HEK293 (cell line): ENCODE measurements at regions not wholly inside any gene's neighbourhood (a gene's known extent, or its start where the extent isn't known, plus 50 kb on each side); places are given as distances from the start of the nearest gene placed in this dataset.

ENCODE experiments used
- CTCF ChIA-PET: fragments of 350-600 bp; formaldehyde crosslinking; extraction: SDS; loops from one replicate; lab custom pipeline; 2021; ENCODE audit warnings: antibody characterized with exemption; lab: Yijun Ruan, JAX
- POLR2A ChIA-PET: fragments of 300-600 bp; formaldehyde crosslinking; extraction: SDS; loops from one replicate; lab custom pipeline; 2020; ENCODE audit warnings: antibody characterized with exemption, inconsistent platforms; lab: Yijun Ruan, JAX
- H3K27ac ChIP-seq: fragments of 200-500 bp; sonication (Bioruptor generic); 2 replicates; pipeline ENCODE4 v1.5.1; 2014; ENCODE audit warnings: low read depth, low read length, control low read depth, inconsistent platforms; ENCODE audit errors: extremely low read depth
- H3K36me3 ChIP-seq, 2 experiments: fragments of 200-500 bp in 1 of 2; sonication (Bioruptor generic) in 1 of 2; 1 replicate in 1 of 2; 2 replicates in 1 of 2; pipeline ENCODE4 v1.5.1; 2014 to 2017; ENCODE audit warnings: inconsistent platforms in 2 of 2, low read length in 2 of 2; ENCODE audit not compliant: control insufficient read depth in 2 of 2, insufficient read depth in 1 of 2
- H3K4me1 ChIP-seq: fragments of 200-500 bp; sonication (Bioruptor generic); 2 replicates; pipeline ENCODE4 v1.5.1; 2014; ENCODE audit warnings: mild to moderate bottlenecking, low read length, inconsistent platforms; ENCODE audit not compliant: control insufficient read depth, insufficient read depth
- H3K4me3 ChIP-seq: 2 replicates; pipeline ENCODE4 v1.5.1; 2011; ENCODE audit warnings: low read depth, mild to moderate bottlenecking, control low read depth, low read length, moderate library complexity
- H3K9me3 ChIP-seq: fragments of 200-500 bp; sonication (Bioruptor generic); 2 replicates; pipeline ENCODE4 v1.5.1; 2014; ENCODE audit warnings: low read depth, low read length, inconsistent platforms; ENCODE audit not compliant: control insufficient read depth, insufficient read depth
- GLI4 ChIP-seq: fragments of 450-650 bp; formaldehyde crosslinking; IDR thresholded peaks from 2 replicates; pipeline ENCODE4 v1.5.1; 2016; ENCODE audit warnings: missing biosample characterization, missing genetic modification characterization
- GLIS1 ChIP-seq: fragments of 450-650 bp; formaldehyde crosslinking; IDR thresholded peaks from 2 replicates; pipeline ENCODE4 v1.5.1; 2016; ENCODE audit warnings: missing biosample characterization, missing genetic modification characterization
- MZF1 ChIP-seq: fragments of 450-650 bp; formaldehyde crosslinking; IDR thresholded peaks from 2 replicates; pipeline ENCODE4 v1.5.1; 2017; ENCODE audit warnings: missing biosample characterization, missing genetic modification characterization, borderline replicate concordance
- OSR2 ChIP-seq: fragments of 450-650 bp; formaldehyde crosslinking; IDR thresholded peaks from 2 replicates; pipeline ENCODE4 v1.5.1; 2016; ENCODE audit warnings: missing biosample characterization, missing genetic modification characterization
- REPIN1 ChIP-seq: fragments of 450-650 bp; formaldehyde crosslinking; IDR thresholded peaks from 2 replicates; pipeline ENCODE4 v1.5.1; 2017; ENCODE audit warnings: missing biosample characterization, missing genetic modification characterization, low read depth
- SETDB1 ChIP-seq: IDR thresholded peaks from one replicate; pipeline ENCODE4 v1.6.1; 2017; ENCODE audit warnings: mild to moderate bottlenecking, low read length, moderate library complexity, mixed read lengths; ENCODE audit not compliant: insufficient read length
- SP2 ChIP-seq: fragments of 450-650 bp; formaldehyde crosslinking; IDR thresholded peaks from 2 replicates; pipeline ENCODE4 v1.5.1; 2016; ENCODE audit warnings: missing biosample characterization, missing genetic modification characterization
- SP7 ChIP-seq: fragments of 450-650 bp; formaldehyde crosslinking; IDR thresholded peaks from 2 replicates; pipeline ENCODE4 v1.5.1; 2016; ENCODE audit warnings: missing biosample characterization, missing genetic modification characterization
- ZBTB21 ChIP-seq: fragments of 450-650 bp; formaldehyde crosslinking; IDR thresholded peaks from 2 replicates; pipeline ENCODE4 v1.5.1; 2017; ENCODE audit warnings: missing biosample characterization, missing genetic modification characterization
- ZBTB48 ChIP-seq: fragments of 450-650 bp; formaldehyde crosslinking; IDR thresholded peaks from 2 replicates; pipeline ENCODE4 v1.5.1; 2016; ENCODE audit warnings: missing biosample characterization, missing genetic modification characterization
- ZBTB8A ChIP-seq: fragments of 450-650 bp; formaldehyde crosslinking; IDR thresholded peaks from 2 replicates; pipeline ENCODE4 v1.5.1; 2016; ENCODE audit warnings: missing biosample characterization, missing genetic modification characterization
- ZFHX2 ChIP-seq: fragments of 450-650 bp; formaldehyde crosslinking; conservative IDR thresholded peaks from 2 replicates; pipeline ENCODE4 v1.5.1; 2016; ENCODE audit warnings: missing biosample characterization, missing genetic modification characterization
- ZFP69B ChIP-seq: fragments of 450-650 bp; formaldehyde crosslinking; IDR thresholded peaks from 2 replicates; pipeline ENCODE4 v1.5.1; 2016; ENCODE audit warnings: missing biosample characterization, missing genetic modification characterization
- ZNF146 ChIP-seq: fragments of 450-650 bp; formaldehyde crosslinking; IDR thresholded peaks from 2 replicates; pipeline ENCODE4 v1.5.1; 2016; ENCODE audit warnings: missing biosample characterization, missing genetic modification characterization
- ZNF155 ChIP-seq: fragments of 450-650 bp; formaldehyde crosslinking; IDR thresholded peaks from 2 replicates; pipeline ENCODE4 v1.5.1; 2016; ENCODE audit warnings: missing biosample characterization, missing genetic modification characterization
- ZNF223 ChIP-seq: fragments of 450-650 bp; formaldehyde crosslinking; IDR thresholded peaks from 2 replicates; pipeline ENCODE4 v1.5.1; 2016; ENCODE audit warnings: missing biosample characterization, missing genetic modification characterization
- ZNF341 ChIP-seq: fragments of 450-650 bp; formaldehyde crosslinking; IDR thresholded peaks from 2 replicates; pipeline ENCODE4; 2016; ENCODE audit warnings: low read depth, missing biosample characterization, missing genetic modification characterization
- ZNF416 ChIP-seq: fragments of 450-650 bp; formaldehyde crosslinking; IDR thresholded peaks from 2 replicates; pipeline ENCODE4 v1.5.1; 2016; ENCODE audit warnings: missing biosample characterization, missing genetic modification characterization
- ZNF501 ChIP-seq: fragments of 450-650 bp; formaldehyde crosslinking; IDR thresholded peaks from 2 replicates; pipeline ENCODE4 v1.5.1; 2016; ENCODE audit warnings: missing biosample characterization, missing genetic modification characterization
- ZNF610 ChIP-seq: fragments of 450-650 bp; formaldehyde crosslinking; IDR thresholded peaks from 2 replicates; pipeline ENCODE4 v1.5.1; 2016; ENCODE audit warnings: missing biosample characterization, missing genetic modification characterization, borderline replicate concordance
- ZNF658 ChIP-seq: fragments of 450-650 bp; formaldehyde crosslinking; IDR thresholded peaks from 2 replicates; pipeline ENCODE4; 2016; ENCODE audit warnings: missing biosample characterization, missing genetic modification characterization
- ZNF664 ChIP-seq: fragments of 450-650 bp; formaldehyde crosslinking; IDR thresholded peaks from 2 replicates; pipeline ENCODE4 v1.5.1; 2016; ENCODE audit warnings: missing biosample characterization, missing genetic modification characterization
- ZNF747 ChIP-seq: fragments of 450-650 bp; formaldehyde crosslinking; IDR thresholded peaks from 2 replicates; pipeline ENCODE4 v1.5.1; 2016; ENCODE audit warnings: missing biosample characterization, missing genetic modification characterization
- TF ChIP-seq, protein P1 (sequence below): fragments of 450-650 bp; formaldehyde crosslinking; IDR thresholded peaks from 2 replicates; pipeline ENCODE4 v1.5.1; 2016; ENCODE audit warnings: missing biosample characterization, missing genetic modification characterization
- TF ChIP-seq, protein P2 (sequence below): fragments of 450-650 bp; formaldehyde crosslinking; IDR thresholded peaks from 2 replicates; pipeline ENCODE4 v1.5.1; 2016; ENCODE audit warnings: missing biosample characterization, missing genetic modification characterization

DNA sequence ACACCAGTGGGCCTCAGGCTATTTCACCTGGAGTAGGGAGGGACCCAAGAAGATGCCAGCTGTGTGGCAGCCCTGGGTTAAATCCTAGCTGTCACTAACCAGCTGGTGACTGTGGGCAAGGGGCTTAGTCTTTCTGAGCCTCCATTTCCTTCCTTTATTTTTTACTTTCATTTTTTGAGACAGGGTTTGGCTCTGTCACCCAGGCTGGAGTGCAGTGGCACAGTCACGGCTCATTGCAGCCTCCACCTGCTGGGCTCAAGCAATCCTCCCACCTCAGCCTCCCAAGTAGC is 108.0 kb upstream of the SMAD3 start:
- CTCF ChIA-PET, result no interaction called here
- no peak overlapping the region for H3K27ac ChIP-seq
- no peaks in the 10 kb centered on the region for H3K36me3 ChIP-seq
- POLR2A ChIA-PET, result interaction anchor here (0.5 kb wide), 1 partner anchor 893 kb away, joined by 4 read pairs; no protein-coding TSS in a partner anchor
- no peak overlapping the region for H3K4me3 ChIP-seq
- H3K4me1 ChIP-seq, result no peaks in the 10 kb centered on the region
- TF ChIP-seq ZFP69B (tag by site-specific recombination) (no peak), ZNF341 (tag by site-specific recombination) (no peak), ZNF747 (no peak), ZNF146 (tag by site-specific recombination) (no peak), ZNF416 (tag by site-specific recombination) (no peak), ZFHX2 (tag by site-specific recombination) (no peak)
- TF ChIP-seq, protein P1, sequence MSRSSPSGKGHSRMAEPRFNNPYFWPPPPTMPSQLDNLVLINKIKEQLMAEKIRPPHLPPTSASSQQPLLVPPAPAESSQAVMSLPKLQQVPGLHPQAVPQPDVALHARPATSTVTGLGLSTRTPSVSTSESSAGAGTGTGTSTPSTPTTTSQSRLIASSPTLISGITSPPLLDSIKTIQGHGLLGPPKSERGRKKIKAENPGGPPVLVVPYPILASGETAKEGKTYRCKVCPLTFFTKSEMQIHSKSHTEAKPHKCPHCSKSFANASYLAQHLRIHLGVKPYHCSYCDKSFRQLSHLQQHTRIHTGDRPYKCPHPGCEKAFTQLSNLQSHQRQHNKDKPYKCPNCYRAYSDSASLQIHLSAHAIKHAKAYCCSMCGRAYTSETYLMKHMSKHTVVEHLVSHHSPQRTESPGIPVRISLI (tag by site-specific recombination), result no peak
- no peaks in the 10 kb centered on the region for H3K9me3 ChIP-seq

- POLR2A ChIA-PET, result interaction anchor here (0.5 to 0.6 kb wide), 2 partner anchors 257 to 916 kb away, joined by 5 to 6 read pairs; no protein-coding TSS in a partner anchor
- no peak for TF ChIP-seq SETDB1
- TF ChIP-seq, protein P2, sequence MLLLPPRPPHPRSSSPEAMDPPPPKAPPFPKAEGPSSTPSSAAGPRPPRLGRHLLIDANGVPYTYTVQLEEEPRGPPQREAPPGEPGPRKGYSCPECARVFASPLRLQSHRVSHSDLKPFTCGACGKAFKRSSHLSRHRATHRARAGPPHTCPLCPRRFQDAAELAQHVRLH (tag by site-specific recombination), result 0 out of 2 replicates have a peak, but pooled peaks have one; percentile 20
Measured at GRCh38 chr15:66959066-66959465, 106.3 kb upstream of the SMAD3 start.

GRCh38 chr15:66959875-66960274 is 105.5 kb upstream of the SMAD3 start:
- H3K27ac ChIP-seq, result no peak overlapping the region
- CTCF ChIA-PET, result interaction anchor here (0.7 to 3.1 kb wide), 3 partner anchors 13 to 1252 kb away, joined by 3 to 13 read pairs (median 5); no protein-coding TSS in a partner anchor
- no peak overlapping the region for H3K4me3 ChIP-seq
- no peaks in the 10 kb centered on the region for H3K9me3 ChIP-seq
- TF ChIP-seq ZNF658 (tag by site-specific recombination), result no peak
- H3K4me1 ChIP-seq, result no peaks in the 10 kb centered on the region
- H3K36me3 ChIP-seq, result no peaks in the 10 kb centered on the region
- POLR2A ChIA-PET, result no interaction called here

More at GRCh38 chr15:66959066-66959465, 106.3 kb upstream of the SMAD3 start:
- CTCF ChIA-PET, result interaction anchor here (0.6 to 3.1 kb wide), 4 partner anchors 13 to 176 kb away, joined by 3 to 13 read pairs (median 4); no protein-coding TSS in a partner anchor
- Histone ChIP-seq H3K36me3 (no peaks in the 10 kb centered on the region), H3K4me1 (no peaks in the 10 kb centered on the region), H3K9me3 (no peaks in the 10 kb centered on the region), H3K4me3 (no peak overlapping the region), H3K27ac (no peak overlapping the region)

DNA sequence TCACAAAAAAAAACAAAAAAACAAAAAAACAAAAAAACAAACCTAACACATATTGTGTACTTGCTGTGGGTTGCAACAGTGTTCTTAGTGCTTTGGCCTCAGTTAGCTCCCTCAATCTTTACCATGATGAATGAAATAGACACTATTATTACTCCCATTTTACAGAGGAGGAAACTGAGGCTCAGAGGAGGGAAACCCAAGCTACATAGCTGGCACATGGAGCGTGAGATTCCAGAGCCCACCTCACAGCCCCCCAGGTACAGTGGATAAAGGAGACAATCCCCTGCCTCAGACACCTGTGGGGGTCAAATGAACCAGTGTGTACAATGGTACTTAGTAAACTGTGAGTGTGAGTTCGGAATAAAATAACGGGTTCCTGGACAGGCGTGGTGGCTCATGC is 104.9 kb upstream of the SMAD3 start:
- Histone ChIP-seq H3K36me3 (no peaks in the 10 kb centered on the region), H3K27ac (no peak overlapping the region), H3K4me3 (no peak overlapping the region), H3K9me3 (no peaks in the 10 kb centered on the region), H3K4me1 (no peaks in the 10 kb centered on the region)
- TF ChIP-seq ZNF664, result no peak
- ChIA-PET POLR2A (no interaction called here), CTCF (interaction anchor here (0.7 to 3.1 kb wide), 3 partner anchors 14 to 1251 kb away, joined by 3 to 13 read pairs (median 5); no protein-coding TSS in a partner anchor)

GRCh38 chr15:66961407-66961884 is 104.0 kb upstream of the SMAD3 start:
- Histone ChIP-seq H3K27ac (no peak overlapping the region), H3K9me3 (no peaks in the 10 kb centered on the region), H3K4me3 (no peak overlapping the region), H3K36me3 (no peaks in the 10 kb centered on the region), H3K4me1 (no peaks in the 10 kb centered on the region)
- CTCF ChIA-PET, result interaction anchor here (0.5 to 3.1 kb wide), 4 partner anchors 15 to 395 kb away, joined by 3 to 13 read pairs (median 4); no protein-coding TSS in a partner anchor
- POLR2A ChIA-PET, result interaction anchor here (0.8 to 1.1 kb wide), 2 partner anchors 9 to 103 kb away, joined by 3 to 5 read pairs; partner anchors contain the start of gene SMAD3
- peak; percentile 88; the same call in 1 of the 2 replicates for TF ChIP-seq GLI4 (tag by site-specific recombination)
- TF ChIP-seq ZBTB21, result peak; percentile 66; the same call in 1 of the 2 replicates
- peak; percentile 21; the same call in 1 of the 2 replicates for TF ChIP-seq ZNF610 (tag by site-specific recombination)
- no peak for TF ChIP-seq ZNF223 (tag by site-specific recombination)
- peak; percentile 41 for TF ChIP-seq ZBTB8A (tag by site-specific recombination)
- peak; percentile 53 for TF ChIP-seq ZFHX2 (tag by site-specific recombination)
- peak; percentile 47; the same call in 1 of the 2 replicates for TF ChIP-seq GLIS1 (tag by site-specific recombination)
- TF ChIP-seq ZFP69B (tag by site-specific recombination), result peak; percentile 27; the same call in 1 of the 2 replicates
- TF ChIP-seq SP7 (tag by site-specific recombination), result peak; percentile 98
- TF ChIP-seq SP2, result no peak
- TF ChIP-seq REPIN1 (tag by site-specific recombination), result no peak
- 0 out of 2 replicates have a peak, but pooled peaks have one; percentile 24 for TF ChIP-seq ZBTB48 (tag by site-specific recombination)
- no peak for TF ChIP-seq ZNF155
- TF ChIP-seq ZNF501 (tag by site-specific recombination), result no peak
- TF ChIP-seq MZF1, result peak; percentile 21; the same call in 1 of the 2 replicates
- peak; percentile 55; the same call in 1 of the 2 replicates for TF ChIP-seq OSR2 (tag by site-specific recombination)
